ENCODE measurements at regions not wholly inside any gene's neighbourhood (a gene's known extent, or its start where the extent isn't known, plus 50 kb on each side); places are given as distances from the start of the nearest gene placed in this dataset.

- peak overlapping the region; percentile 17 to 46 for H3K27ac ChIP-seq
- TF ChIP-seq CTCF (IDR thresholded peaks at IDR 0.05), result no peak
- DNase-seq (ENCODE audit: low spot score), result no peak
- H3K4me3 ChIP-seq, result peak overlapping the region; percentile 12
Observed at GRCh38 chr12:115660211-115660805, 617.2 kb downstream of the MED13L start.

GRCh38 chr12:115659422-115659821 lies 618.1 kb downstream of the MED13L start:
- no peak for DNase-seq (ENCODE audit: low spot score)
- no peak overlapping the region for H3K4me3 ChIP-seq
- TF ChIP-seq CTCF (IDR thresholded peaks at IDR 0.05), result no peak
- peak overlapping the region in 1 of 2 donors; percentile 46 for H3K27ac ChIP-seq

- no peak overlapping the region for H3K4me3 ChIP-seq
- DNase-seq (ENCODE audit: low spot score), result no peak
- H3K27ac ChIP-seq, result peak overlapping the region in 1 of 2 donors; percentile 57
- no peak for TF ChIP-seq CTCF (IDR thresholded peaks at IDR 0.05)
Observed at GRCh38 chr12:115657081-115658013, 620.1 kb downstream of the MED13L start.

- no peak for DNase-seq (ENCODE audit: low spot score)
- TF ChIP-seq CTCF (IDR thresholded peaks at IDR 0.05), result no peak
Observed at GRCh38 chr12:115650026-115650425, 627.5 kb downstream of the MED13L start.

GRCh38 chr12:115648463-115648862 lies 629.0 kb downstream of the MED13L start:
- Histone ChIP-seq H3K4me3 (no peak overlapping the region), H3K27ac (no peak overlapping the region)
- no peak for TF ChIP-seq CTCF (IDR thresholded peaks at IDR 0.05)
- DNase-seq (ENCODE audit: low spot score), result no peak

More at GRCh38 chr12:115650026-115650425, 627.5 kb downstream of the MED13L start:
- H3K4me3 ChIP-seq, result no peak overlapping the region
- H3K27ac ChIP-seq, result no peak overlapping the region

- TF ChIP-seq CTCF (IDR thresholded peaks at IDR 0.05), result no peak
- no peak for DNase-seq (ENCODE audit: low spot score)
- H3K4me3 ChIP-seq, result no peak overlapping the region
- no peak overlapping the region for H3K27ac ChIP-seq
Observed at GRCh38 chr12:115646210-115646609, 631.3 kb downstream of the MED13L start.

Measured in coronary artery (tissue), 2 donors.